Non-pigmented ciliary epithelial cell (primary cell): ENCODE measurements at regions not wholly inside any gene's neighbourhood (a gene's known extent, or its start where the extent isn't known, plus 50 kb on each side); places are given as distances from the start of the nearest gene placed in this dataset.
"Not testable (repeated sequence)": the region's sequence is repeated elsewhere in the genome, so short reads cannot be mapped to it uniquely, and the experiment has no call there.

Source experiments
- DNase-seq: peaks from one replicate; pipeline ENCODE4 v3.0.0-alpha.2; 2010; ENCODE audit warnings: low read depth

GRCh38 chr2:225820826-225821225 is 421.3 kb downstream of the NYAP2 start:
- no peak for DNase-seq

GRCh38 chr2:225814554-225814953 is 415.0 kb downstream of the NYAP2 start:
- no peak for DNase-seq

- DNase-seq: no peak
These were observed 406.6 kb downstream of the NYAP2 start for GRCh38 chr2:225806105-225806504.

GRCh38 chr2:225802076-225802475 is 402.6 kb downstream of the NYAP2 start:
- not testable (repeated sequence) for DNase-seq

GRCh38 chr2:225797394-225797793 is 397.9 kb downstream of the NYAP2 start:
- no peak for DNase-seq

- DNase-seq: no peak
These were observed 395.3 kb downstream of the NYAP2 start for GRCh38 chr2:225794652-225795400.

- DNase-seq: no peak
These were observed 394.4 kb downstream of the NYAP2 start for GRCh38 chr2:225793736-225794550.

- DNase-seq: no peak
These were observed 389.1 kb downstream of the NYAP2 start for GRCh38 chr2:225788571-225789094.

GRCh38 chr2:225787497-225787896 is 388.0 kb downstream of the NYAP2 start:
- no peak for DNase-seq

- no peak for DNase-seq
These were observed 382.5 kb downstream of the NYAP2 start for GRCh38 chr2:225781991-225782390.

- no peak for DNase-seq
These were observed 381.6 kb downstream of the NYAP2 start for GRCh38 chr2:225781145-225781544.

- no peak for DNase-seq
These were observed 380.3 kb downstream of the NYAP2 start for GRCh38 chr2:225779829-225780228.

GRCh38 chr2:225773148-225773547 is 373.6 kb downstream of the NYAP2 start:
- DNase-seq: no peak

- no peak for DNase-seq
These were observed 372.2 kb downstream of the NYAP2 start for GRCh38 chr2:225771701-225772100.

GRCh38 chr2:225768741-225769140 is 369.2 kb downstream of the NYAP2 start:
- no peak for DNase-seq

GRCh38 chr2:225766431-225766830 is 366.9 kb downstream of the NYAP2 start:
- DNase-seq: no peak

- DNase-seq: no peak
These were observed 366.3 kb downstream of the NYAP2 start for GRCh38 chr2:225765820-225766219.

GRCh38 chr2:225764346-225764745 is 364.8 kb downstream of the NYAP2 start:
- DNase-seq: no peak

- no peak for DNase-seq
These were observed 364.2 kb downstream of the NYAP2 start for GRCh38 chr2:225763711-225764110.

GRCh38 chr2:225761396-225761795 is 361.9 kb downstream of the NYAP2 start:
- DNase-seq: no peak

GRCh38 chr2:225757248-225757647 is 357.7 kb downstream of the NYAP2 start:
- no peak for DNase-seq

- DNase-seq: no peak
These were observed 356.7 kb downstream of the NYAP2 start for GRCh38 chr2:225756198-225756597.

- no peak for DNase-seq
These were observed 349.1 kb downstream of the NYAP2 start for GRCh38 chr2:225748609-225749008.
